Glutamatergic neuron (in vitro differentiated cells): ENCODE measurements at regions not wholly inside any gene's neighbourhood (a gene's known extent, or its start where the extent isn't known, plus 50 kb on each side); places are given as distances from the start of the nearest gene placed in this dataset.

ENCODE experiments used
- DNase-seq: peaks from one replicate; pipeline ENCODE4 v3.0.0; 2022
- H3K27ac Mint-ChIP-seq: one replicate; pipeline ENCODE4 v1.8.0; 2020; ENCODE audit warnings: mild to moderate bottlenecking, mixed read lengths, inconsistent platforms; ENCODE audit not compliant: unreplicated experiment
- H3K27me3 Mint-ChIP-seq: one replicate; pipeline ENCODE4 v1.8.0; 2020; ENCODE audit warnings: mild to moderate bottlenecking, moderate library complexity, mixed read lengths, inconsistent platforms; ENCODE audit not compliant: unreplicated experiment
- H3K36me3 Mint-ChIP-seq: one replicate; pipeline ENCODE4 v1.8.0; 2020; ENCODE audit warnings: mild to moderate bottlenecking, mixed read lengths, inconsistent platforms; ENCODE audit not compliant: unreplicated experiment
- H3K4me1 Mint-ChIP-seq: one replicate; pipeline ENCODE4 v1.8.0; 2020; ENCODE audit warnings: mild to moderate bottlenecking, low read depth, mixed read lengths, inconsistent platforms; ENCODE audit not compliant: unreplicated experiment
- H3K4me3 Mint-ChIP-seq: one replicate; pipeline ENCODE4 v1.8.0; 2020; ENCODE audit warnings: mild to moderate bottlenecking, mixed read lengths, inconsistent platforms; ENCODE audit not compliant: unreplicated experiment
- H3K9me3 Mint-ChIP-seq: one replicate; pipeline ENCODE4 v1.8.0; 2020; ENCODE audit warnings: mild to moderate bottlenecking, moderate library complexity, mixed read lengths, inconsistent platforms; ENCODE audit not compliant: unreplicated experiment
- TF ChIP-seq, protein P1 (sequence below): fragments of 200-600 bp; sonication (generic); IDR thresholded peaks from one replicate; pipeline ENCODE4 v1.5.0; 2021; ENCODE audit not compliant: partially characterized antibody, unreplicated experiment

DNA sequence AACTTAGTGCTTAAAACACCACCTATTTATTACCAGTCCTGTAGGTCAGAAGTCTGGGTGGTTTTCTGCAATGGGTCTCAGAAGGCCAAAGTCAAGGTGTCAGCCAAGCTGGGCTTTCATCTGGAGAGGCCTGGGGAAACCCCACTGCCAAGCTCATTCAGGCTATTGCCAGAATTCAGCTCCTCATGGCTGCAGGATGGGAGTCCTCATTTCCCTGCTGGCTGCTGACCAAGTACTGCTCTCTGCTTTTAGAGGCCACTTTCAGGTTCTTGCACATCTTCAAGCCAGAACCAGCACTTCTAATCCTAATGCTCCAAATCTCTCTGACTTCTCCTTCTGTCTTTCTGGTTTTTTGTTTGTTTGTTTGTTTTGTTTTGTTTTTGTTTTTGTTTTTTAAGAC is 109.3 kb downstream of the BCOR start:
- TF ChIP-seq, protein P1, sequence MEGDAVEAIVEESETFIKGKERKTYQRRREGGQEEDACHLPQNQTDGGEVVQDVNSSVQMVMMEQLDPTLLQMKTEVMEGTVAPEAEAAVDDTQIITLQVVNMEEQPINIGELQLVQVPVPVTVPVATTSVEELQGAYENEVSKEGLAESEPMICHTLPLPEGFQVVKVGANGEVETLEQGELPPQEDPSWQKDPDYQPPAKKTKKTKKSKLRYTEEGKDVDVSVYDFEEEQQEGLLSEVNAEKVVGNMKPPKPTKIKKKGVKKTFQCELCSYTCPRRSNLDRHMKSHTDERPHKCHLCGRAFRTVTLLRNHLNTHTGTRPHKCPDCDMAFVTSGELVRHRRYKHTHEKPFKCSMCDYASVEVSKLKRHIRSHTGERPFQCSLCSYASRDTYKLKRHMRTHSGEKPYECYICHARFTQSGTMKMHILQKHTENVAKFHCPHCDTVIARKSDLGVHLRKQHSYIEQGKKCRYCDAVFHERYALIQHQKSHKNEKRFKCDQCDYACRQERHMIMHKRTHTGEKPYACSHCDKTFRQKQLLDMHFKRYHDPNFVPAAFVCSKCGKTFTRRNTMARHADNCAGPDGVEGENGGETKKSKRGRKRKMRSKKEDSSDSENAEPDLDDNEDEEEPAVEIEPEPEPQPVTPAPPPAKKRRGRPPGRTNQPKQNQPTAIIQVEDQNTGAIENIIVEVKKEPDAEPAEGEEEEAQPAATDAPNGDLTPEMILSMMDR = no peak
- no peaks in the 10 kb centered on the region for H3K9me3 Mint-ChIP-seq
- H3K27ac Mint-ChIP-seq = no peak overlapping the region
- H3K4me3 Mint-ChIP-seq = no peak overlapping the region
- peaks cover 2% of the 10 kb centered on the region for H3K27me3 Mint-ChIP-seq
- no peaks in the 10 kb centered on the region for H3K36me3 Mint-ChIP-seq
- DNase-seq = no peak
- peaks cover 3% of the 10 kb centered on the region for H3K4me1 Mint-ChIP-seq

- no peak for DNase-seq
- TF ChIP-seq, protein P1 = no peak
- Mint-ChIP-seq H3K4me3 (no peak overlapping the region), H3K36me3 (no peaks in the 10 kb centered on the region), H3K27me3 (no peaks in the 10 kb centered on the region), H3K4me1 (no peaks in the 10 kb centered on the region), H3K27ac (no peak overlapping the region), H3K9me3 (no peaks in the 10 kb centered on the region)
Observed at GRCh38 chrX:39990388-39990787, 107.4 kb downstream of the BCOR start.

DNA sequence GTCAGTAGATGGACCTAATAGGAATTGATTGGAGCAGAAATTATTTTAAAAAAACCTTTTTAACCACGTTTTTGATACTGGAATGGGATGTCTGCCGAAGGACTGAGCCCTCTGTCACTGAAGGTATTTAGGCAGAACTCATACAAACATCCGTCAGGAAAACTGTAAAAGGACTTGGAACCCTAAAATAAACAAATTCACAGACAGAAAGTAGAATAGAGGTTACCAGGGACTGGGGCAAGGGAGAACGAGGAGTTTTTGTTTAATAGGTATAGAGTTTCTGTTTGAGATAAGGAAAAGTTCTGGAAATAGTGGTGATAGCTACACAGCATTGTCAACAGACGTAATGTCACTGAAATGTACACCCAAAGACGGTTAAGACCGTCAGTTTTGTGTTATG is 105.5 kb downstream of the BCOR start:
- Mint-ChIP-seq H3K27ac (no peak overlapping the region), H3K36me3 (no peaks in the 10 kb centered on the region), H3K4me1 (no peaks in the 10 kb centered on the region), H3K4me3 (no peak overlapping the region), H3K9me3 (no peaks in the 10 kb centered on the region), H3K27me3 (no peaks in the 10 kb centered on the region)
- TF ChIP-seq, protein P1 = no peak
- no peak for DNase-seq

DNA sequence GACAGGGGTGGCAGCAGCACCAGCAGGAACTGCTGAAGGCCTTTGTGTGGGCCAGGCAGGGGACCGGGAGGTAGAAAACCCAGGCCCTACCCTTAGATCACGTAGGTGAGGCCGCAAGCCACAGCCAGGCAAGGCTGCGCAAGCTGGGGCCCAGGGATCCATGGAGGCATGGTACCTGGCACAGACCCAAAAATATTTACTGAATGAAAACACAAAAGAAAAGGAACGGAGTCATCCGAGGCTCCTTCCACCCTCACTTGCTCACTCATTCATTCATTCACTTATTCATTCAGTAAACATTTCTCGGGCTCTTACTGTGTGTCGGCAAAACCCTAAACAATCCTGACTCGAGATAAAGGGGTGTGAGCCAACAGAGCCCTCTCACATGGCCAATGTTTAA is 102.3 kb downstream of the BCOR start:
- H3K27ac Mint-ChIP-seq = no peak overlapping the region
- TF ChIP-seq, protein P1 = no peak
- no peaks in the 10 kb centered on the region for H3K9me3 Mint-ChIP-seq
- H3K36me3 Mint-ChIP-seq = no peaks in the 10 kb centered on the region
- DNase-seq = no peak
- no peaks in the 10 kb centered on the region for H3K27me3 Mint-ChIP-seq
- no peaks in the 10 kb centered on the region for H3K4me1 Mint-ChIP-seq
- no peak overlapping the region for H3K4me3 Mint-ChIP-seq

DNA sequence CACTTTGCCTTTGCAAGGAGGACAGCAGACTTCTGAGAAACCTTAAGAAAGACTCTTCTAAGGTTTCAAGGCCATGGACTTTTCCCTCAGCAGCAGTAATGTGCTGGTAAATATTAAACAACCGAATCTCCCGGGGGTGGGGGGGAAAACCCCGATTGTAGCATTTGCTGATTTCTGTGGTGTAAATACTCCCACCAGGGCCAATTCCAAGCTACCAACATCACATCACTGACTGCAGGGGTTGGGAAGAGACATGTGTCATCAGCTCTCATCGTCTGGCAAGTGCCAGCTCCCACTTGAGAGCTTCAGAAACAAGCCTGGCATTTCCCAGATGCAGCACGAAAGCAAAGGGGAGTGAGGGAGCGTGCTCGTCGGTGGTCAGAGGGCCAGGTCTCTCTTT is 101.2 kb downstream of the BCOR start:
- TF ChIP-seq, protein P1 = no peak
- DNase-seq = no peak
- Mint-ChIP-seq H3K27ac (no peak overlapping the region), H3K9me3 (no peaks in the 10 kb centered on the region), H3K4me1 (no peaks in the 10 kb centered on the region), H3K27me3 (no peaks in the 10 kb centered on the region), H3K36me3 (no peaks in the 10 kb centered on the region), H3K4me3 (no peak overlapping the region)
